Psoas muscle (tissue), 7 donors: ENCODE measurements at regions not wholly inside any gene's neighbourhood (a gene's known extent, or its start where the extent isn't known, plus 50 kb on each side); places are given as distances from the start of the nearest gene placed in this dataset.

Source experiments
- ATAC-seq, 4 donors: fragments of 200-7000 bp; cut with Tn5 transposase; one replicate each; pipeline ENCODE4 v1.9.1; 2020; ENCODE audit warnings: moderate library complexity in 3 of 4, mild to moderate bottlenecking in 2 of 4
- DNase-seq, 2 donors: peaks; one replicate each; pipeline ENCODE4 v3.0.0-alpha.2; 2020
- H3K27ac ChIP-seq: fragments of 200-600 bp; one replicate; pipeline ENCODE4 v1.8.0; 2022
- H3K27me3 ChIP-seq, 3 donors: fragments of 200-600 bp in 1 of 3; one replicate each; pipeline versions ENCODE4 v1.6.1 to v1.8.0; 2013 to 2022; ENCODE audit warnings: low read length in 2 of 3, mild to moderate bottlenecking in 2 of 3, moderate library complexity in 1 of 3; ENCODE audit not compliant: insufficient read depth in 3 of 3
- H3K36me3 ChIP-seq, 2 donors: fragments of 200-600 bp in 1 of 2; one replicate each; pipeline versions ENCODE4 v1.6.1 to v1.8.0; 2013 to 2022; ENCODE audit warnings: low read depth in 1 of 2, mild to moderate bottlenecking in 1 of 2, moderate library complexity in 1 of 2; ENCODE audit not compliant: insufficient read depth in 1 of 2
- H3K4me1 ChIP-seq: fragments of 200-600 bp; one replicate; pipeline ENCODE4 v1.8.0; 2022
- H3K4me3 ChIP-seq: fragments of 200-600 bp; one replicate; pipeline ENCODE4 v1.8.0; 2022; ENCODE audit warnings: mild to moderate bottlenecking
- H3K9me3 ChIP-seq: fragments of 200-600 bp; one replicate; pipeline ENCODE4 v1.8.0; 2022
- WGBS, 3 donors: extraction: QIAGEN DNeasy Blood & Tissue Kit; methylation state at CpG; one replicate each; pipeline versions ENCODE4 v1.1.6 to v1.1.7; 2013; 5-methylcytosine and 5-hydroxymethylcytosine counted together
- intact Hi-C, 2 donors: fragments of 100-400 bp; cut with DNase I; formaldehyde crosslinking; loops; one replicate each; pipeline versions ENCODE4 v1.11.0 to v1.14.2; 2022
- TF ChIP-seq, protein P1 (sequence below): fragments of 200-600 bp; IDR thresholded peaks from one replicate; pipeline ENCODE4 v1.8.0; 2022; ENCODE audit warnings: antibody characterized with exemption
- donor health status: healthy with polysubstance abuse.
- donor health status: DM: no; HTN: no; CAD: no; lungs with moderate emphysema.
- donor health status: Bipolar disorder and iron deficiency.
- donor health status: healthy.
- donor health status: DM: yes; HTN: yes; CAD: no.
- donor health status: DM: no; HTN: no; CAD: no.
- donor health status: DM: yes; HTN: yes; CAD: no.

GRCh38 chr14:45743884-45744283 is 490.9 kb upstream of the MIS18BP1 start:
- Histone ChIP-seq H3K36me3 (no peaks in the 10 kb centered on the region), H3K27ac (no peak overlapping the region), H3K4me3 (no peak overlapping the region), H3K27me3 (no peaks in the 10 kb centered on the region), H3K4me1 (no peaks in the 10 kb centered on the region), H3K9me3 (no peaks in the 10 kb centered on the region)
- ATAC-seq = no peak
- TF ChIP-seq, protein P1, sequence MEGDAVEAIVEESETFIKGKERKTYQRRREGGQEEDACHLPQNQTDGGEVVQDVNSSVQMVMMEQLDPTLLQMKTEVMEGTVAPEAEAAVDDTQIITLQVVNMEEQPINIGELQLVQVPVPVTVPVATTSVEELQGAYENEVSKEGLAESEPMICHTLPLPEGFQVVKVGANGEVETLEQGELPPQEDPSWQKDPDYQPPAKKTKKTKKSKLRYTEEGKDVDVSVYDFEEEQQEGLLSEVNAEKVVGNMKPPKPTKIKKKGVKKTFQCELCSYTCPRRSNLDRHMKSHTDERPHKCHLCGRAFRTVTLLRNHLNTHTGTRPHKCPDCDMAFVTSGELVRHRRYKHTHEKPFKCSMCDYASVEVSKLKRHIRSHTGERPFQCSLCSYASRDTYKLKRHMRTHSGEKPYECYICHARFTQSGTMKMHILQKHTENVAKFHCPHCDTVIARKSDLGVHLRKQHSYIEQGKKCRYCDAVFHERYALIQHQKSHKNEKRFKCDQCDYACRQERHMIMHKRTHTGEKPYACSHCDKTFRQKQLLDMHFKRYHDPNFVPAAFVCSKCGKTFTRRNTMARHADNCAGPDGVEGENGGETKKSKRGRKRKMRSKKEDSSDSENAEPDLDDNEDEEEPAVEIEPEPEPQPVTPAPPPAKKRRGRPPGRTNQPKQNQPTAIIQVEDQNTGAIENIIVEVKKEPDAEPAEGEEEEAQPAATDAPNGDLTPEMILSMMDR = no peak
- DNase-seq = no peak
- WGBS, 3 donors = 64 to 79% (median 74%) methylated on average over 5 of the region's 5 CpGs
- intact Hi-C loops = no loop called here

DNA sequence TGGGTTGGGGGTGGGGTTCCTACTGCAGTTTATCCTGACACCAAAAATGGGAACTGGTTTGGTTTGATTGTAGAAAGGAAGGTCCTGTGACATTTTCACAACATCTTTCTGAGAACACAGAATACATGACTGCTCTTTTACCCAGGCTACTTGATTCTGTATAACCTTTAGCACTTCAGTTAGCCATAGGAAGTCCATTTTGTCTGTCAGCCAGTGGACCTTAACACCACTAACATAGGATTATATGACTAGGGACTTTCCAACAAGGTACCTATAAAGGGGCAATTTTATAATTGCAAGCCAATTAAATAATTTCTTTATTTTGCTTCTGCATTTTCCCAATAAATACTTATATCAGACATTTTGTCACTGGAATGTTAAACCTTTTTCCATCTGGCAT is 489.2 kb upstream of the MIS18BP1 start:
- ATAC-seq (no peak), DNase-seq (no peak)
- TF ChIP-seq, protein P1 = no peak
- Histone ChIP-seq H3K9me3 (no peaks in the 10 kb centered on the region), H3K27me3 (no peaks in the 10 kb centered on the region), H3K36me3 (no peaks in the 10 kb centered on the region), H3K4me3 (no peak overlapping the region), H3K4me1 (no peaks in the 10 kb centered on the region), H3K27ac (no peak overlapping the region)
- intact Hi-C loops = no loop called here

DNA sequence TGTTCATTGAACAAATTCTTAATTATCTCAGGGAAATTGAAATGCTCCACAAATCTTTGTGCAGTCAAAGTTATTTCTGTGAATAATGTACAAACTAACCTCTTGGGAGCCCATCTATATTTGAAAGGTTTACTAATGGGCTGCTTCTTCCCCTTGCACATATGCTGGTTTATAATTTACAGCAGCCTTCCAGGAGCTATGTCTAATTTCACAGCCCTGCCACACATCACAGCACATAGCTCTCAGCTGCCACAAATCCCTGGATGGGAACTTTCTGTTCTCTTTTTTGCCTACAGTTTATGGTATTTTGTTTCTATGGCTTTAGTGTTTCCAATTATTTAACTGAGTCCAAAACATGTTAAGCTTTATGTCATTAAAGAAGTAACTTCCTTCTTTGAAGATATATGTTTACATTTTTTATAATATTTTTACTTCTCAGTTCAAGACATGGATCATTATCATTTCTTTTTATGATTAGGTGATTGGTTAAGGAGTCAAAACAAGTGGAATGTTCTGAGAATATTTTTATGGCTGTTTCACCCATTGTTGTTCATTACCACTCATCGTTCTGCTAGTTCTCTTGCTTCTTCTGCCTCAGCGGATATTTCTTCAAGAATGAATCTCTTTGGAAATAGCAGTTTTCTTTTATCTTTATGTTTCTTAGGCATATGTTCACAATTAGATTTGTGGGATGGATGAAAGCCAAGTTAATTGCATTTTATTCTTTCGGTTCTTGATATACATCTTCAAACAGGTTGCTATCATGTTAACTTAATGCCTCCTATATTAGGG is 475.6 kb upstream of the MIS18BP1 start:
- ATAC-seq (no peak), DNase-seq (no peak)
- Histone ChIP-seq H3K27ac (no peak overlapping the region), H3K27me3 (no peaks in the 10 kb centered on the region), H3K4me3 (no peak overlapping the region), H3K36me3 (no peaks in the 10 kb centered on the region), H3K9me3 (no peaks in the 10 kb centered on the region), H3K4me1 (no peaks in the 10 kb centered on the region)
- TF ChIP-seq, protein P1 = no peak
- 26 to 42% (median 28%) methylated on average over 3 of the region's 3 CpGs for WGBS, 3 donors
- intact Hi-C loops = no loop called here

DNA sequence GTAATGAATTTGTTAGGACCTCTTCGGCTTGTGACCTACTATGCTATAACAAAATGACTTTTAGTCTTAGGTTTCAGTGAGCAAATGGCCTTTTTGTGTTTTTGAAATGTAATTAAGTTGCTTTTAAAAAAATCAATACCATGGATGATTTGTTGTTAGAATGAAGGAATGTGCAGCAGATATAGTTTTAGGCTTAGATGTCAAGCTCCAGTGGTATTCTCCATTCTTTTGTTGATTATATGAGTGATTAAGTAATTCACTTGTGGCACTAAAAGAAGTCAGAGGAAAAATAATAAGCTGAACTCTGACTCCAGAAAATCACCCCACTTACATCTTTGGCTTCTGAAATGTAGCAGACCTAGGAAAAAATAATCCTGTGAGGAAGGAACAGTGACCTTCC is 474.1 kb upstream of the MIS18BP1 start:
- no peak overlapping the region for H3K27ac ChIP-seq
- DNase-seq = no peak
- intact Hi-C loops = no loop called here
- no peaks in the 10 kb centered on the region for H3K27me3 ChIP-seq
- no peaks in the 10 kb centered on the region for H3K4me1 ChIP-seq
- no peaks in the 10 kb centered on the region for H3K36me3 ChIP-seq
- no peak overlapping the region for H3K4me3 ChIP-seq
- H3K9me3 ChIP-seq = no peaks in the 10 kb centered on the region
- TF ChIP-seq, protein P1 = no peak
- WGBS, 3 donors = 71 to 82% (median 80%) methylated on average over 1 of the region's 1 CpG
- no peak for ATAC-seq

DNA sequence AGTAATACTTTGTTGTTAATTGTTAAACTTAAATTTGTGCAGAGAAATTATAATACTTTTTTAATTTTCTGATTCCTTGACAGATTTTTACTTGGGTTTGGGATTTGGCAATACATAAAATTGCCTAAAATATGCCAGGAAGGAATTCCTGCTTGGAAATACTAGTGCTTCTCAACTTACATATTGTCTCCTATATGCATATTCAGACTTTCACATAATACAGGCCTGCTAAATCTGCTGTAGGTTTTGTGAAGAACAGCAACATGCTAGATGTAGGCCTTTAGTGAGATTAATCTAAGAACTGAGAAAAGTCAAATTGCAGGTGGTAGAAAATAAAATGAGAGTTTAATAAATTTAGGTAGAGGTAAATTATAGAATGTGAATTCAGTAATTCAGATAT is 468.5 kb upstream of the MIS18BP1 start:
- intact Hi-C loops = no loop called here
- no peak overlapping the region for H3K4me3 ChIP-seq
- DNase-seq = no peak
- no peaks in the 10 kb centered on the region for H3K27me3 ChIP-seq
- ATAC-seq = no peak
- H3K4me1 ChIP-seq = no peaks in the 10 kb centered on the region
- no peaks in the 10 kb centered on the region for H3K36me3 ChIP-seq
- TF ChIP-seq, protein P1 = no peak
- no peaks in the 10 kb centered on the region for H3K9me3 ChIP-seq
- H3K27ac ChIP-seq = no peak overlapping the region
